Caco-2 (cell line): ENCODE measurements at regions not wholly inside any gene's neighbourhood (a gene's known extent, or its start where the extent isn't known, plus 50 kb on each side); places are given as distances from the start of the nearest gene placed in this dataset.

Source experiments
- BruUV-seq: library from RNA; stranded (reverse); fragments of 400-500 nt; replicated peaks from 2 replicates; lab custom pipeline; 2021; lab: Mats Ljungman, UMichigan
- CTCF ChIA-PET: fragments of 300-600 bp; sonication (Branson Sonifier 250); formaldehyde crosslinking; loops from one replicate; lab custom pipeline; 2022; ENCODE audit warnings: antibody characterized with exemption; lab: Charles Lee
- POLR2A ChIA-PET: fragments of 300-600 bp; sonication (Branson Sonifier 250); formaldehyde crosslinking; loops from one replicate; lab custom pipeline; 2022; ENCODE audit warnings: antibody characterized with exemption; lab: Charles Lee
- DNase-seq, 2 experiments: peaks; one replicate each; pipeline versions ENCODE4 v3.0.0 to v3.0.0-alpha.2; 2020 to 2022
- H3K27me3 ChIP-seq: replicated peaks from 2 replicates; pipeline ENCODE4 v1.6.0; 2011; ENCODE audit warnings: low read length; ENCODE audit not compliant: control insufficient read depth, insufficient read depth
- H3K36me3 ChIP-seq: 2 replicates; pipeline ENCODE4 v1.5.1; 2011; ENCODE audit warnings: low read length; ENCODE audit not compliant: control insufficient read depth, insufficient read depth
- H3K4me1 ChIP-seq: fragments of 250-450 bp; sonication (Bioruptor Pico); 2 replicates; pipeline ENCODE4 v1.5.1; 2020; ENCODE audit warnings: mild to moderate bottlenecking
- H3K4me3 ChIP-seq: 2 replicates; pipeline ENCODE4 v1.5.1; 2011; ENCODE audit warnings: low read depth, mild to moderate bottlenecking, control low read depth, low read length
- H3K9me3 ChIP-seq: fragments of 250-450 bp; sonication (Bioruptor Pico); 2 replicates; pipeline ENCODE4 v1.5.1; 2020; ENCODE audit warnings: mild to moderate bottlenecking, moderate library complexity
- H3K27ac Mint-ChIP-seq: one replicate; pipeline ENCODE4 v1.8.0; 2022; ENCODE audit warnings: mixed read lengths; ENCODE audit not compliant: unreplicated experiment
- H3K27me3 Mint-ChIP-seq: one replicate; pipeline ENCODE4 v1.8.0; 2022; ENCODE audit warnings: mixed read lengths; ENCODE audit not compliant: insufficient read depth, unreplicated experiment
- H3K36me3 Mint-ChIP-seq: one replicate; pipeline ENCODE4 v1.8.0; 2022; ENCODE audit warnings: mild to moderate bottlenecking, mixed read lengths; ENCODE audit not compliant: insufficient read depth, unreplicated experiment
- H3K4me1 Mint-ChIP-seq: one replicate; pipeline ENCODE4 v1.8.0; 2022; ENCODE audit warnings: low read depth, mixed read lengths; ENCODE audit not compliant: unreplicated experiment
- H3K4me3 Mint-ChIP-seq: one replicate; pipeline ENCODE4 v1.8.0; 2022; ENCODE audit warnings: mild to moderate bottlenecking, moderate library complexity, mixed read lengths; ENCODE audit not compliant: unreplicated experiment
- H3K9me3 Mint-ChIP-seq: one replicate; pipeline ENCODE4 v1.8.0; 2022; ENCODE audit warnings: mixed read lengths; ENCODE audit not compliant: unreplicated experiment
- CTCF ChIP-seq, 2 experiments: fragments of 200-600 bp in 1 of 2; IDR thresholded peaks; 1 replicate in 1 of 2; 2 replicates in 1 of 2; pipeline versions ENCODE4 v1.5.1 to v1.8.0; 2011 to 2022; ENCODE audit warnings: antibody characterized with exemption in 1 of 2, control low read depth in 1 of 2, inconsistent platforms in 1 of 2, low read depth in 1 of 2, low read length in 1 of 2, mild to moderate bottlenecking in 1 of 2, moderate library complexity in 1 of 2; ENCODE audit not compliant: insufficient read depth in 1 of 2, severe bottlenecking in 1 of 2, unreplicated experiment in 1 of 2
- intact Hi-C: fragments of 100-400 bp; cut with micrococcal nuclease; formaldehyde crosslinking; loops from one replicate; pipeline ENCODE4 v1.10.0; 2022; ENCODE audit not compliant: unreplicated experiment

- DNase-seq, result no peak
- H3K27me3 ChIP-seq, result no peaks in the 10 kb centered on the region
- no peak for TF ChIP-seq CTCF (IDR thresholded peaks at IDR 0.05; ENCODE audit: insufficient read depth in 1 of 2, low read depth in 1 of 2, low read length in 1 of 2, severe bottlenecking in 1 of 2, unreplicated experiment in 1 of 2)
- no peaks in the 10 kb centered on the region for H3K9me3 ChIP-seq
- no peaks in the 10 kb centered on the region for H3K9me3 Mint-ChIP-seq
- H3K27ac Mint-ChIP-seq, result no peak overlapping the region
- no TSS peak for BruUV-seq
- CTCF ChIA-PET, result interaction anchor here (0.5 kb wide), 1 partner anchor 1212 kb away, joined by 3 read pairs; no protein-coding TSS in a partner anchor
- H3K4me3 ChIP-seq, result no peak overlapping the region
- no peak overlapping the region for H3K4me3 Mint-ChIP-seq
- intact Hi-C loops, result no loop called here
- no peaks in the 10 kb centered on the region for H3K36me3 Mint-ChIP-seq
- H3K27me3 Mint-ChIP-seq, result no peaks in the 10 kb centered on the region
- POLR2A ChIA-PET, result no interaction called here
- no peaks in the 10 kb centered on the region for H3K4me1 Mint-ChIP-seq
- H3K36me3 ChIP-seq, result no peaks in the 10 kb centered on the region
- no peaks in the 10 kb centered on the region; the same call in 1 of the 2 replicates for H3K4me1 ChIP-seq
These were observed 703.5 kb downstream of the TFAP2A start for GRCh38 chr6:9711365-9711764.

GRCh38 chr6:9710574-9710973, 704.3 kb downstream of the TFAP2A start:
- Mint-ChIP-seq H3K36me3 (no peaks in the 10 kb centered on the region), H3K9me3 (no peaks in the 10 kb centered on the region), H3K4me1 (no peaks in the 10 kb centered on the region), H3K27ac (no peak overlapping the region), H3K4me3 (no peak overlapping the region), H3K27me3 (no peaks in the 10 kb centered on the region)
- H3K9me3 ChIP-seq, result no peaks in the 10 kb centered on the region
- intact Hi-C loops, result no loop called here
- H3K27me3 ChIP-seq, result no peaks in the 10 kb centered on the region
- no peak for TF ChIP-seq CTCF (IDR thresholded peaks at IDR 0.05; ENCODE audit: insufficient read depth in 1 of 2, low read depth in 1 of 2, low read length in 1 of 2, severe bottlenecking in 1 of 2, unreplicated experiment in 1 of 2)
- no peaks in the 10 kb centered on the region for H3K36me3 ChIP-seq
- no peak for DNase-seq
- H3K4me1 ChIP-seq, result no peaks in the 10 kb centered on the region; the same call in 1 of the 2 replicates
- BruUV-seq, result no TSS peak
- CTCF ChIA-PET, result no interaction called here
- POLR2A ChIA-PET, result no interaction called here
- no peak overlapping the region for H3K4me3 ChIP-seq

DNA sequence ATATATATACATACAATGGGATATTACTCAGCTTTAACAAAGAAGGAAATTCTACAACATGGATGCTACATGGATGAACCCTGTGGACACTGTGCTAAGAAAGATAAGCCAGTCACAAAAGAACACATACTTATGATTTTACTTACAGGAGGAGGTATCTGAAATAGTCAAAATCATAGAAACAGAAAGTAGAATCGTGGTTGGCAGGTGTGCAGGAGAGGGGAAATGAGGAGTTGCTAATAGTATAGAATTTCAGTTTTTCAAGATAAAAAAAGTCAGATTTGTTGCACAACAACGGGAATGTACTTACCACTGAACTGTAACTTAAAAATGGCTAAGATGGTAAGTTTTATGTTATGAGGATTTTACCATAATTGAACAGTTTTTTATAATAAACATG, 706.3 kb downstream of the TFAP2A start:
- H3K9me3 Mint-ChIP-seq, result no peaks in the 10 kb centered on the region
- DNase-seq, result no peak
- Histone ChIP-seq H3K27me3 (no peaks in the 10 kb centered on the region), H3K9me3 (no peaks in the 10 kb centered on the region), H3K36me3 (no peaks in the 10 kb centered on the region), H3K4me3 (no peak overlapping the region), H3K4me1 (no peaks in the 10 kb centered on the region; the same call in 1 of the 2 replicates)
- H3K4me1 Mint-ChIP-seq, result no peaks in the 10 kb centered on the region
- no TSS peak for BruUV-seq
- no peaks in the 10 kb centered on the region for H3K36me3 Mint-ChIP-seq
- H3K27ac Mint-ChIP-seq, result no peak overlapping the region
- TF ChIP-seq CTCF (IDR thresholded peaks at IDR 0.05; ENCODE audit: insufficient read depth in 1 of 2, low read depth in 1 of 2, low read length in 1 of 2, severe bottlenecking in 1 of 2, unreplicated experiment in 1 of 2), result no peak
- H3K4me3 Mint-ChIP-seq, result no peak overlapping the region
- intact Hi-C loops, result no loop called here
- POLR2A ChIA-PET, result no interaction called here
- no peaks in the 10 kb centered on the region for H3K27me3 Mint-ChIP-seq
- CTCF ChIA-PET, result no interaction called here
